ENCODE measurements at regions not wholly inside any gene's neighbourhood (a gene's known extent, or its start where the extent isn't known, plus 50 kb on each side); places are given as distances from the start of the nearest gene placed in this dataset.

- H2AFZ ChIP-seq (replicated peaks), result no peak overlapping the region
- TF ChIP-seq CTCF (IDR thresholded peaks at IDR 0.05) (no peak), EZH2phosphoT487 (IDR thresholded peaks at IDR 0.05) (no peak), EZH2 (IDR thresholded peaks at IDR 0.05) (no peak)
- H3K79me2 ChIP-seq (ENCODE audit: low read depth), result no peaks in the 10 kb centered on the region
- no peaks in the 10 kb centered on the region for H3K9me3 ChIP-seq (ENCODE audit: low read depth)
- H3K9ac ChIP-seq, result no peak overlapping the region
- H3F3A ChIP-seq (ENCODE audit: low read depth), result no peaks in the 10 kb centered on the region
- no peak overlapping the region for H3K27ac Mint-ChIP-seq
- H3K9me3 Mint-ChIP-seq, result no peaks in the 10 kb centered on the region
- H3K4me1 ChIP-seq, result peaks cover 4% of the 10 kb centered on the region
- no peak overlapping the region for H3K4me2 ChIP-seq
- no peaks in the 10 kb centered on the region for H4K20me1 ChIP-seq (ENCODE audit: low read depth)
- H3K4me3 ChIP-seq, result no peak overlapping the region
- no peaks in the 10 kb centered on the region for H3K36me3 ChIP-seq
- H3K4me3 Mint-ChIP-seq, result no peak overlapping the region
- no peak overlapping the region for H3K27ac ChIP-seq
- peaks cover 4% of the 10 kb centered on the region for H3K27me3 Mint-ChIP-seq (ENCODE audit: insufficient read depth, low read depth)
- no peaks in the 10 kb centered on the region for H3K36me3 Mint-ChIP-seq
- H3K4me1 Mint-ChIP-seq, result peaks cover 10% of the 10 kb centered on the region
- DNase-seq (ENCODE audit: low spot score), result no peak
- H3K27me3 ChIP-seq, result no peaks in the 10 kb centered on the region
Observed at GRCh38 chr6:167211295-167211648, 53.5 kb upstream of the GPR31 start.

- Histone ChIP-seq H2AFZ (replicated peaks) (no peak overlapping the region), H3K4me3 (no peak overlapping the region), H4K20me1 (ENCODE audit: low read depth) (no peaks in the 10 kb centered on the region), H3K27ac (no peak overlapping the region), H3K4me1 (no peaks in the 10 kb centered on the region), H3K79me2 (ENCODE audit: low read depth) (no peaks in the 10 kb centered on the region), H3K4me2 (no peak overlapping the region), H3F3A (ENCODE audit: low read depth) (no peaks in the 10 kb centered on the region), H3K27me3 (no peaks in the 10 kb centered on the region), H3K9ac (no peak overlapping the region), H3K9me3 (ENCODE audit: low read depth) (no peaks in the 10 kb centered on the region), H3K36me3 (no peaks in the 10 kb centered on the region)
- Mint-ChIP-seq H3K27ac (no peak overlapping the region), H3K4me1 (peaks cover 5% of the 10 kb centered on the region), H3K27me3 (ENCODE audit: insufficient read depth, low read depth) (no peaks in the 10 kb centered on the region), H3K36me3 (no peaks in the 10 kb centered on the region), H3K4me3 (no peak overlapping the region), H3K9me3 (no peaks in the 10 kb centered on the region)
- DNase-seq (ENCODE audit: low spot score), result no peak
- TF ChIP-seq EZH2 (IDR thresholded peaks at IDR 0.05) (no peak), CTCF (IDR thresholded peaks at IDR 0.05) (no peak), EZH2phosphoT487 (IDR thresholded peaks at IDR 0.05) (no peak)
Observed at GRCh38 chr6:167211881-167212712, 54.3 kb upstream of the GPR31 start.

- Mint-ChIP-seq H3K27me3 (ENCODE audit: insufficient read depth, low read depth) (no peaks in the 10 kb centered on the region), H3K36me3 (no peaks in the 10 kb centered on the region), H3K4me1 (peaks cover 5% of the 10 kb centered on the region), H3K9me3 (no peaks in the 10 kb centered on the region), H3K27ac (no peak overlapping the region), H3K4me3 (no peak overlapping the region)
- Histone ChIP-seq H3K27me3 (no peaks in the 10 kb centered on the region), H3K27ac (no peak overlapping the region), H3K79me2 (ENCODE audit: low read depth) (no peaks in the 10 kb centered on the region), H3K9me3 (ENCODE audit: low read depth) (no peaks in the 10 kb centered on the region), H3K4me3 (no peak overlapping the region), H4K20me1 (ENCODE audit: low read depth) (no peaks in the 10 kb centered on the region), H2AFZ (replicated peaks) (no peak overlapping the region), H3K9ac (no peak overlapping the region), H3K4me1 (no peaks in the 10 kb centered on the region), H3F3A (ENCODE audit: low read depth) (no peaks in the 10 kb centered on the region), H3K4me2 (no peak overlapping the region), H3K36me3 (no peaks in the 10 kb centered on the region)
- DNase-seq (ENCODE audit: low spot score), result no peak
- TF ChIP-seq EZH2phosphoT487 (IDR thresholded peaks at IDR 0.05) (no peak), EZH2 (IDR thresholded peaks at IDR 0.05) (no peak), CTCF (IDR thresholded peaks at IDR 0.05) (no peak)
Observed at GRCh38 chr6:167212713-167213005, 54.9 kb upstream of the GPR31 start.

Data from neural progenitor cell (in vitro differentiated cells).